ENCODE measurements at regions not wholly inside any gene's neighbourhood (a gene's known extent, or its start where the extent isn't known, plus 50 kb on each side); places are given as distances from the start of the nearest gene placed in this dataset.

DNA sequence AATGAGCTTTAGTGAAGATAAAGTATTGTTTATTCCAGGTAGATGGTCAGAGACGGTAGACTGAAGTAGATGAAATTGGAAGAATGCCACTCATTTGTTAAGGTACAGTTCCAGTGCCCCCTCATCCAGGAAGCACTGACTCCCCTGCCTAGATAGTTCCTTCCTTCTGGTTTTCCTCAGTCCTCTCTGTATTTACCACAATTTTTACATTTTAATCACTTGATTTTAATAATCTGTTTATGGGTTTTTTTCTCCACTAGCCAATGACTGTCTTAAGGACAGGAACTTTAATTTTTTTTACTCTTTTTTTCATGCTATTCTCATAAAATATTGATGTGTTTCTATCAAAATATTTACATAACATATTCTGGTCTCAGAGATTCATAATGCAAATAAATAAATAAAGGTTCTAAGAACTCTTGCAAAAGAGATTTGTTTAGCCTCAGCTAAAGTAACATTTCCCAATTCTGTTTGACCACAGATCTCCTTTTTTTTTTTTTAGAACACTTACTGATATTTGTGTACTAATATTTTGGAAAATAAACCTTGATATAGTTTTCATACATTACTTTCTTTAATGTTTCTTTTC, 651.6 kb downstream of the PLPP3 start:
- Histone ChIP-seq H3K9ac (ENCODE audit: insufficient read depth in 1 of 2, low read length in 2 of 2) (no peak overlapping the region), H3K27me3 (ENCODE audit: control insufficient read depth in 3 of 3, insufficient read depth in 3 of 3, low read length in 2 of 3) (no peaks in the 10 kb centered on the region), H3K4me3 (no peak overlapping the region), H3K4me1 (ENCODE audit: control insufficient read depth in 5 of 5, insufficient read depth in 5 of 5, low read length in 5 of 5) (peaks cover 2 to 36% (median 8%) of the 10 kb centered on the region in 5 donors), H3K27ac (ENCODE audit: low read depth in 1 of 2, low read length in 1 of 2) (no peak overlapping the region), H3K36me3 (ENCODE audit: control insufficient read depth in 4 of 4, insufficient read depth in 4 of 4, low read length in 4 of 4) (no peaks in the 10 kb centered on the region), H3K9me3 (ENCODE audit: control insufficient read depth in 4 of 4, insufficient read depth in 3 of 4, low read length in 3 of 4) (peaks cover 0 to 4% (median 0%) of the 10 kb centered on the region in 4 donors)
- peak in 2 of 3 donors; percentile 61 to 76 for DNase-seq
- 35 to 64% methylated on average over 1 of the region's 1 CpG for WGBS, 2 donors
- TF ChIP-seq, protein P1, sequence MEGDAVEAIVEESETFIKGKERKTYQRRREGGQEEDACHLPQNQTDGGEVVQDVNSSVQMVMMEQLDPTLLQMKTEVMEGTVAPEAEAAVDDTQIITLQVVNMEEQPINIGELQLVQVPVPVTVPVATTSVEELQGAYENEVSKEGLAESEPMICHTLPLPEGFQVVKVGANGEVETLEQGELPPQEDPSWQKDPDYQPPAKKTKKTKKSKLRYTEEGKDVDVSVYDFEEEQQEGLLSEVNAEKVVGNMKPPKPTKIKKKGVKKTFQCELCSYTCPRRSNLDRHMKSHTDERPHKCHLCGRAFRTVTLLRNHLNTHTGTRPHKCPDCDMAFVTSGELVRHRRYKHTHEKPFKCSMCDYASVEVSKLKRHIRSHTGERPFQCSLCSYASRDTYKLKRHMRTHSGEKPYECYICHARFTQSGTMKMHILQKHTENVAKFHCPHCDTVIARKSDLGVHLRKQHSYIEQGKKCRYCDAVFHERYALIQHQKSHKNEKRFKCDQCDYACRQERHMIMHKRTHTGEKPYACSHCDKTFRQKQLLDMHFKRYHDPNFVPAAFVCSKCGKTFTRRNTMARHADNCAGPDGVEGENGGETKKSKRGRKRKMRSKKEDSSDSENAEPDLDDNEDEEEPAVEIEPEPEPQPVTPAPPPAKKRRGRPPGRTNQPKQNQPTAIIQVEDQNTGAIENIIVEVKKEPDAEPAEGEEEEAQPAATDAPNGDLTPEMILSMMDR (IDR thresholded peaks at IDR 0.05; ENCODE audit: control extremely low read depth, extremely low read depth), result no peak
- ATAC-seq (ENCODE audit: insufficient read depth, low FRiP score), result no peak

DNA sequence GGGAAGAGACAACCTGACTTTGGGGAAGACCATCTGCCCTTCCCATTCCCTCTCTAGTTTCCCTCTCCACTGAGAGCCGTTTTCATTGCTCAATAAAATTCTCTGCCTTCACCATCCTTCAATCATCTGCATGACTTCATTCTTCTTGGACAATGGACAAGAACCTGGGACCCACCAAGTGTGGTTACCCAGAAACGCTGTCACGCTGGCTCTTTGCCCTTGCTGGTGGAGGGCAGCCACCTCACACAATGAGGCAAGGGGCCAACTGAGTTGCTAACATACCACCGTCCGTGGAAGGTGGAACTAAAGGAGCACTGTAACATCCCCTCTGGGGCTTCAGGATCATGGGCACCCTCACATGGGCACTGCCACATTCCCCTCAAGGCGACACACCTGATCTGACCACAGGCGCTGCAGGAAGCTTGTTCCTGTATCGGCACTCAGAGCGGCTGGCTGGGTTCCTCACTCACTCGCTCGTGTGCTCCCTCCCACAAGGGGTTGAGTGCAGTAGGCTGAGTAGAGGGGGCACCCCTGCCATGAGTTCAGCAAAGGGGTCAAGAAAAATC, 652.4 kb downstream of the PLPP3 start:
- Histone ChIP-seq H3K4me3 (no peak overlapping the region), H3K27me3 (ENCODE audit: control insufficient read depth in 3 of 3, insufficient read depth in 3 of 3, low read length in 2 of 3) (no peaks in the 10 kb centered on the region), H3K4me1 (ENCODE audit: control insufficient read depth in 5 of 5, insufficient read depth in 5 of 5, low read length in 5 of 5) (peaks cover 2 to 31% (median 8%) of the 10 kb centered on the region in 5 donors), H3K36me3 (ENCODE audit: control insufficient read depth in 4 of 4, insufficient read depth in 4 of 4, low read length in 4 of 4) (no peaks in the 10 kb centered on the region), H3K27ac (ENCODE audit: low read depth in 1 of 2, low read length in 1 of 2) (no peak overlapping the region), H3K9ac (ENCODE audit: insufficient read depth in 1 of 2, low read length in 2 of 2) (no peak overlapping the region), H3K9me3 (ENCODE audit: control insufficient read depth in 4 of 4, insufficient read depth in 3 of 4, low read length in 3 of 4) (peaks cover 0 to 4% (median 0%) of the 10 kb centered on the region in 4 donors)
- ATAC-seq (ENCODE audit: insufficient read depth, low FRiP score), result no peak
- 85 to 90% methylated on average over 11 of the region's 11 CpGs for WGBS, 2 donors
- DNase-seq, result no peak
- TF ChIP-seq, protein P1 (IDR thresholded peaks at IDR 0.05; ENCODE audit: control extremely low read depth, extremely low read depth), result no peak

DNA sequence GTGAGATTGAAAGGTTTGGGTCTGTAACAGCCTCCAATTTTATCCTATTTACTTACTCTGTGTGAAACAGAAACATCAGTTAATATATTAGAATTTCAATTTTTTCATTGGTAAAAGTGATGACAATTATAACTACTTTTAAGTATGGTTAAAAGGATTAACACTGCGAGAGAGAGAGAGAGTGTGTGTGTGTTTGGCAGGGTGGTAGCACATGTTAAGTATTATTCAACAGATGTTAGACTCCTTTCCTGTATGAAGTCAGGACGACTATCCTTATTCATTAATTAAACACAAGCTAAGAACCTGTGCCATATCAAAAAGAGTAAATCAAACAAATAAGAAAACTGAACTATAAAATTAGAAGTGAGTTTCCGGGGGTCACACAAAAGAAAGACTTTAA, 662.5 kb downstream of the PLPP3 start:
- no peaks in the 10 kb centered on the region for H3K9me3 ChIP-seq (ENCODE audit: control insufficient read depth in 4 of 4, insufficient read depth in 3 of 4, low read length in 3 of 4)
- TF ChIP-seq, protein P1 (IDR thresholded peaks at IDR 0.05; ENCODE audit: control extremely low read depth, extremely low read depth), result no peak
- no peaks in the 10 kb centered on the region for H3K27me3 ChIP-seq (ENCODE audit: control insufficient read depth in 3 of 3, insufficient read depth in 3 of 3, low read length in 2 of 3)
- 60 to 73% methylated on average over 3 of the region's 3 CpGs for WGBS, 2 donors
- no peak overlapping the region for H3K9ac ChIP-seq (ENCODE audit: insufficient read depth in 1 of 2, low read length in 2 of 2)
- no peak overlapping the region for H3K27ac ChIP-seq (ENCODE audit: low read depth in 1 of 2, low read length in 1 of 2)
- ATAC-seq (ENCODE audit: insufficient read depth, low FRiP score), result no peak
- no peak overlapping the region for H3K4me3 ChIP-seq
- no peaks in the 10 kb centered on the region for H3K36me3 ChIP-seq (ENCODE audit: control insufficient read depth in 4 of 4, insufficient read depth in 4 of 4, low read length in 4 of 4)
- peaks cover 0 to 11% (median 0%) of the 10 kb centered on the region in 5 donors for H3K4me1 ChIP-seq (ENCODE audit: control insufficient read depth in 5 of 5, insufficient read depth in 5 of 5, low read length in 5 of 5)
- DNase-seq, result no peak
